ENCODE measurements at regions not wholly inside any gene's neighbourhood (a gene's known extent, or its start where the extent isn't known, plus 50 kb on each side); places are given as distances from the start of the nearest gene placed in this dataset.
A peak's percentile ranks its signal among the peaks of the same experiment; 100 is the strongest.

DNA sequence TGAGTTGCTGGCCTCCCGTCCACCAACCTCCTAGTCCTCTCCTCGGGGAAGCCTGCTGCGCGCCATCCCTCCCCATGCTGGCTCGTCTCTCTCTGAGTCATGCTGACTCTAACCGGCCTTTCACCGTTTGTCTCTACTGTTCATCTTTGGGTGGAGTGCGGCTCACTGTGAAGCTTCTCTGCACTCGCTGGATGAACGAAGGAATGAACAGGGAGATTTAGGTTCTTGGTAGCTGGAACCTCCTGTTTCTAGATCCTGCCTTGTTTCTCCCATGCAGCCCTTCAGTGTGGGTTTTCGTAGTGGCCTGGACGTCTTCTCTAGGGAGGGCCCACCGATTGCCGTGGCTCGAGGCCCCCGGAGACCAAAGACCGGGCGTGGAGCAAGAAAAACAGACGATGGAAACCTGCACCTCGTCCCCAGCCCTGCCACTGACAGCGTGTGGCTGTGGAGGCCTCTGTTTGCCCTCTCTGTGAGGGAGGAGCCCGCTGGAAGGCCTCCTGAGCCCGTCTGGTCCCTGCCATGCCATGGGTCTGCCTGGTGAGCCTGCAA is 227.6 kb upstream of the C1orf174 start:
- H3K9me3 ChIP-seq (ENCODE audit: low read depth, low read length), result no peaks in the 10 kb centered on the region

DNA sequence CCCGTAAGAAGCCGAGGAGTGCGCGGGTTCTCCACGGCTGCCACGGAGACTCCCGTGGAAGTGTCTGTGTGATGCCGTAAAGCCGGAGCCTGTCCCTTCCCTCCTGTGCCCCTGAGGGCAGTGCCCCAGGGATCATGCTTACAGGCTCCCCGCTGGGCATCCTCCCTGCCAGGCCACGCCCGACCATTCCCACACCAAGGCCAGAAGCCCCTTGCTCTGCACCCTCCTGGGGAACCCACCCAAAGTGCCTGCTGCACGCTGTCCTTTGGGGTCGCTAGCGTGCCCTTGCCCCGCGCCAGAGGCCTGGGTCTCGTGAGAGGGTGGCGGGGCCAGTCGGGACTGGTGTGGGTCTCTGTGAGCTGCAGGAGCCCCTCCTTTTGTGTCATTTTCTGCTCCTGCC is 228.5 kb upstream of the C1orf174 start:
- no peaks in the 10 kb centered on the region for H3K9me3 ChIP-seq (ENCODE audit: low read depth, low read length)
- no peak overlapping the region for H3K27ac ChIP-seq (ENCODE audit: low read depth, low read length)
- no peaks in the 10 kb centered on the region for H3K27me3 ChIP-seq (ENCODE audit: insufficient read depth, low read length)
- no peak overlapping the region for H3K4me3 ChIP-seq (ENCODE audit: insufficient read depth, low read length)
- H3K4me1 ChIP-seq (ENCODE audit: insufficient read depth, low read length), result no peaks in the 10 kb centered on the region
- TF ChIP-seq, protein P1, sequence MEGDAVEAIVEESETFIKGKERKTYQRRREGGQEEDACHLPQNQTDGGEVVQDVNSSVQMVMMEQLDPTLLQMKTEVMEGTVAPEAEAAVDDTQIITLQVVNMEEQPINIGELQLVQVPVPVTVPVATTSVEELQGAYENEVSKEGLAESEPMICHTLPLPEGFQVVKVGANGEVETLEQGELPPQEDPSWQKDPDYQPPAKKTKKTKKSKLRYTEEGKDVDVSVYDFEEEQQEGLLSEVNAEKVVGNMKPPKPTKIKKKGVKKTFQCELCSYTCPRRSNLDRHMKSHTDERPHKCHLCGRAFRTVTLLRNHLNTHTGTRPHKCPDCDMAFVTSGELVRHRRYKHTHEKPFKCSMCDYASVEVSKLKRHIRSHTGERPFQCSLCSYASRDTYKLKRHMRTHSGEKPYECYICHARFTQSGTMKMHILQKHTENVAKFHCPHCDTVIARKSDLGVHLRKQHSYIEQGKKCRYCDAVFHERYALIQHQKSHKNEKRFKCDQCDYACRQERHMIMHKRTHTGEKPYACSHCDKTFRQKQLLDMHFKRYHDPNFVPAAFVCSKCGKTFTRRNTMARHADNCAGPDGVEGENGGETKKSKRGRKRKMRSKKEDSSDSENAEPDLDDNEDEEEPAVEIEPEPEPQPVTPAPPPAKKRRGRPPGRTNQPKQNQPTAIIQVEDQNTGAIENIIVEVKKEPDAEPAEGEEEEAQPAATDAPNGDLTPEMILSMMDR (IDR thresholded peaks at IDR 0.05; ENCODE audit: extremely low read depth, low read depth, low read length), result no peak
- no peaks in the 10 kb centered on the region for H3K79me2 ChIP-seq (ENCODE audit: insufficient read depth, low read length)
- H4K20me1 ChIP-seq (ENCODE audit: insufficient read depth, low read length), result no peaks in the 10 kb centered on the region
- no peak overlapping the region for H3K4me2 ChIP-seq (ENCODE audit: insufficient read depth, low read length)
- DNase-seq (ENCODE audit: insufficient read length, low spot score, missing footprints), result peak; percentile 63
- no peaks in the 10 kb centered on the region for H3K36me3 ChIP-seq (ENCODE audit: insufficient read depth, low read length)
- no peak overlapping the region for H2AFZ ChIP-seq (ENCODE audit: low read length)

More for the DNA sequence above, 227.6 kb upstream of the C1orf174 start:
- no peaks in the 10 kb centered on the region for H3K27me3 ChIP-seq (ENCODE audit: insufficient read depth, low read length)
- no peaks in the 10 kb centered on the region for H4K20me1 ChIP-seq (ENCODE audit: insufficient read depth, low read length)
- no peak overlapping the region for H3K27ac ChIP-seq (ENCODE audit: low read depth, low read length)
- no peak overlapping the region for H3K4me3 ChIP-seq (ENCODE audit: insufficient read depth, low read length)
- H2AFZ ChIP-seq (ENCODE audit: low read length), result no peak overlapping the region
- H3K36me3 ChIP-seq (ENCODE audit: insufficient read depth, low read length), result no peaks in the 10 kb centered on the region
- no peak overlapping the region for H3K4me2 ChIP-seq (ENCODE audit: insufficient read depth, low read length)
- DNase-seq (ENCODE audit: insufficient read length, low spot score, missing footprints), result peak; percentile 60
- no peaks in the 10 kb centered on the region for H3K4me1 ChIP-seq (ENCODE audit: insufficient read depth, low read length)
- TF ChIP-seq, protein P1 (IDR thresholded peaks at IDR 0.05; ENCODE audit: extremely low read depth, low read depth, low read length), result no peak
- H3K79me2 ChIP-seq (ENCODE audit: insufficient read depth, low read length), result no peaks in the 10 kb centered on the region

DNA sequence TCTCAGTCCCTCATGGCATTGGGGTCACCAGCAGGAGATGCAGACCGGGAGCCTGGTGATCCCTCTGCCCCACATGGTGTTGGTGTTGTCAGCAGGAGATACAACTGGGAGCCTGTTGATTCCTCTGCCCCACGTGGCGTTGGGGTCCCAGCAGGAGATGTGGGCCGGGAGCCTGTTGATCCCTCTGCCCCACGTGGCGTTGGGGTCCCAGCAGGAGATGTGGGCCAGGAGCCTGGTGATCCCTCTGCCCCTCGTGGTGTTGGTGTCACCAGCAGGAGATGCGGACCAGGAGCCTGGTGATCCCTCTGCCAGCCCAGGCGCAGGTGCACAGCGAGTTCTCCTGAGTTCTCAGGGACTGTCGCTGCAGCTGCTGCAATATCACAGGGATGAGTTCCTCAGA is 229.6 kb upstream of the C1orf174 start:
- Histone ChIP-seq H2AFZ (ENCODE audit: low read length) (no peak overlapping the region), H4K20me1 (ENCODE audit: insufficient read depth, low read length) (no peaks in the 10 kb centered on the region), H3K27ac (ENCODE audit: low read depth, low read length) (no peak overlapping the region), H3K36me3 (ENCODE audit: insufficient read depth, low read length) (no peaks in the 10 kb centered on the region), H3K27me3 (ENCODE audit: insufficient read depth, low read length) (no peaks in the 10 kb centered on the region), H3K4me2 (ENCODE audit: insufficient read depth, low read length) (no peak overlapping the region), H3K4me3 (ENCODE audit: insufficient read depth, low read length) (no peak overlapping the region), H3K9me3 (ENCODE audit: low read depth, low read length) (no peaks in the 10 kb centered on the region), H3K4me1 (ENCODE audit: insufficient read depth, low read length) (no peaks in the 10 kb centered on the region), H3K79me2 (ENCODE audit: insufficient read depth, low read length) (no peaks in the 10 kb centered on the region)
- TF ChIP-seq, protein P1 (IDR thresholded peaks at IDR 0.05; ENCODE audit: extremely low read depth, low read depth, low read length), result no peak
- DNase-seq (ENCODE audit: insufficient read length, low spot score, missing footprints), result no peak

DNA sequence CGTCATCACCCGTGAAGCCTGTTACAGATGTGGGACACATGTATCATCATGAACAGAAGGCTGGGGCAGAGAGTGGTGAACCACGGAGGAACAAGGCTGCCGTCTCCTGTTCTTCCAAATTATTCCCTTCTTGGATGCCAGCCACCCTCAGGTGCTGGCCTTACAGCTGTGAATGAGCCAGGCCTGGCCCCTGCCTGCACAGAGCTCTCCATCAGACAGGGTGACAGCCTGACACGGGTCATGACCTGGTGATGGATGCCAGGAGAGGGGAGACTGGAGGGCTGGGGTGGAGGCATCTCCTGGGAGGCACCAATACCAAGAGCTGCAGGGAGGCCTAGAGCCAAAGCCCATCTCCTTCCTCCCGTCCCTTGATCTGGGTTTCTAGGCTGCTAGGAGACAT is 230.0 kb upstream of the C1orf174 start:
- DNase-seq (ENCODE audit: insufficient read length, low spot score, missing footprints), result peak; percentile 25
- Histone ChIP-seq H3K36me3 (ENCODE audit: insufficient read depth, low read length) (no peaks in the 10 kb centered on the region), H4K20me1 (ENCODE audit: insufficient read depth, low read length) (no peaks in the 10 kb centered on the region), H2AFZ (ENCODE audit: low read length) (no peak overlapping the region), H3K27me3 (ENCODE audit: insufficient read depth, low read length) (no peaks in the 10 kb centered on the region), H3K9me3 (ENCODE audit: low read depth, low read length) (no peaks in the 10 kb centered on the region), H3K27ac (ENCODE audit: low read depth, low read length) (no peak overlapping the region), H3K4me1 (ENCODE audit: insufficient read depth, low read length) (no peaks in the 10 kb centered on the region), H3K79me2 (ENCODE audit: insufficient read depth, low read length) (no peaks in the 10 kb centered on the region), H3K4me3 (ENCODE audit: insufficient read depth, low read length) (no peak overlapping the region), H3K4me2 (ENCODE audit: insufficient read depth, low read length) (no peak overlapping the region)
- TF ChIP-seq, protein P1 (IDR thresholded peaks at IDR 0.05; ENCODE audit: extremely low read depth, low read depth, low read length), result no peak

Measured in osteoblast (primary cell).